Testis (tissue), 2 donors: ENCODE measurements at regions not wholly inside any gene's neighbourhood (a gene's known extent, or its start where the extent isn't known, plus 50 kb on each side); places are given as distances from the start of the nearest gene placed in this dataset.

Experiments
- DNase-seq: peaks from one replicate; pipeline ENCODE4 v3.0.0-alpha.2; 2019
- H3K27ac ChIP-seq, 2 donors: fragments of 200-600 bp; sonication (generic); one replicate each; pipeline ENCODE4 v1.5.1; 2019
- H3K27me3 ChIP-seq: fragments of 200-600 bp; sonication (generic); one replicate; pipeline ENCODE4 v1.5.1; 2019
- H3K36me3 ChIP-seq: fragments of 200-600 bp; sonication (generic); one replicate; pipeline ENCODE4 v1.5.1; 2017; ENCODE audit warnings: low read depth; ENCODE audit errors: missing control alignments
- H3K4me1 ChIP-seq: fragments of 200-600 bp; sonication (generic); one replicate; pipeline ENCODE4 v1.5.1; 2019
- H3K4me3 ChIP-seq, 2 donors: fragments of 200-600 bp; sonication (generic); one replicate each; pipeline ENCODE4 v1.5.1; 2017 to 2019
- H3K9me3 ChIP-seq: fragments of 200-600 bp; sonication (generic); one replicate; pipeline ENCODE4 v1.5.1; 2017
- CTCF ChIP-seq, 3 experiments: fragments of 450-650 bp in 2 of 3; fragments of 200-600 bp in 1 of 3; sonication (generic) in 1 of 3; IDR thresholded peaks; one replicate each; pipeline ENCODE4 v1.5.1; 2016 to 2019; ENCODE audit warnings: antibody characterized with exemption in 3 of 3, mild to moderate bottlenecking in 2 of 3, moderate library complexity in 1 of 3
- POLR2A ChIP-seq: fragments of 450-650 bp; IDR thresholded peaks from one replicate; pipeline ENCODE4 v1.6.1; 2017; ENCODE audit warnings: antibody characterized with exemption, mild to moderate bottlenecking, moderate library complexity
- WGBS, 2 donors: methylation state at CpG; one replicate each; pipeline ENCODE4 v1.1.5; 2018; 5-methylcytosine and 5-hydroxymethylcytosine counted together
- intact Hi-C: fragments of 100-400 bp; cut with DNase I; formaldehyde crosslinking; loops from one replicate; pipeline ENCODE4 v1.15.1; 2023; ENCODE audit warnings: low total_unique reads

DNA sequence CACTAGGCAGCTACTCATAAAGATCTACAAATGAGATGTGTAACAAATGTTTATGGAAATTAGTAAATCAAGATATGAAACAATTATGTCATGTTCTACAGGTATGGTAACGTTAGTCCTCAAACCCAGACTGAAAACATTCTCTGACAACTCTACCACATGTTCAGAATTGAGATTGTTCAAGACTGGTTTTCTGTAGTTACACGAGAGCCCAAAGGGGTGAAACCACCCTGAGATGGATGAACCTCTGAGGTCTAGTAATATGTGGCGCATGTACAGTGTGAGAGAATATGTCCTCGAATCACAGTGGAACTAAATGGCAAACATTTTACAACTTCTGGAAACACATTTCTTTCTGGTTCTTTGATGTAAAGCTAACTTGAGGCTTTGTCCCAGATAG, 614.3 kb downstream of the ZEB2 start:
- no peaks in the 10 kb centered on the region for H3K36me3 ChIP-seq
- no peak overlapping the region for H3K4me3 ChIP-seq
- no peak overlapping the region for H3K27ac ChIP-seq
- no peaks in the 10 kb centered on the region for H3K27me3 ChIP-seq
- intact Hi-C loops, result no loop called here
- H3K9me3 ChIP-seq, result no peaks in the 10 kb centered on the region
- no peak for DNase-seq
- H3K4me1 ChIP-seq, result no peaks in the 10 kb centered on the region
- WGBS, 2 donors, result 89 to 92% methylated on average over 4 of the region's 4 CpGs
- TF ChIP-seq POLR2A (no peak), CTCF (IDR thresholded peaks at IDR 0.05) (no peak)

GRCh38 chr2:143903172-143903856, 616.6 kb downstream of the ZEB2 start:
- no peak overlapping the region for H3K4me3 ChIP-seq
- whole genome bisulfite sequencing, 2 donors, result 71 to 91% methylated on average over 5 of the region's 5 CpGs
- no peak for TF ChIP-seq POLR2A
- no peak for TF ChIP-seq CTCF (IDR thresholded peaks at IDR 0.05)
- intact Hi-C loops, result no loop called here
- no peaks in the 10 kb centered on the region for H3K36me3 ChIP-seq
- H3K4me1 ChIP-seq, result no peaks in the 10 kb centered on the region
- no peak for DNase-seq
- H3K27me3 ChIP-seq, result no peaks in the 10 kb centered on the region
- no peaks in the 10 kb centered on the region for H3K9me3 ChIP-seq
- no peak overlapping the region for H3K27ac ChIP-seq

GRCh38 chr2:143901185-143901842, 618.6 kb downstream of the ZEB2 start:
- Histone ChIP-seq H3K27ac (no peak overlapping the region), H3K36me3 (no peaks in the 10 kb centered on the region), H3K9me3 (no peaks in the 10 kb centered on the region), H3K27me3 (no peaks in the 10 kb centered on the region), H3K4me3 (no peak overlapping the region), H3K4me1 (no peaks in the 10 kb centered on the region)
- no peak for TF ChIP-seq CTCF (IDR thresholded peaks at IDR 0.05)
- no peak for TF ChIP-seq POLR2A
- WGBS, 2 donors, result 83 to 92% methylated on average over 4 of the region's 4 CpGs
- intact Hi-C loops, result no loop called here
- no peak for DNase-seq

GRCh38 chr2:143899987-143900386, 619.9 kb downstream of the ZEB2 start:
- WGBS, 2 donors, result 88 to 94% methylated on average over 4 of the region's 4 CpGs

More at GRCh38 chr2:143899987-143900386, 619.9 kb downstream of the ZEB2 start:
- Histone ChIP-seq H3K9me3 (no peaks in the 10 kb centered on the region), H3K4me1 (no peaks in the 10 kb centered on the region), H3K27me3 (no peaks in the 10 kb centered on the region), H3K36me3 (no peaks in the 10 kb centered on the region), H3K4me3 (no peak overlapping the region), H3K27ac (no peak overlapping the region)
- TF ChIP-seq CTCF (IDR thresholded peaks at IDR 0.05) (no peak), POLR2A (no peak)
- no peak for DNase-seq
- intact Hi-C loops, result no loop called here
